NCI-H2107 (cell line): ENCODE measurements at regions not wholly inside any gene's neighbourhood (a gene's known extent, or its start where the extent isn't known, plus 50 kb on each side); places are given as distances from the start of the nearest gene placed in this dataset.

Source experiments
- DNase-seq: peaks from one replicate; lab custom pipeline; 2025; lab: John Stamatoyannopoulos, UW

DNA sequence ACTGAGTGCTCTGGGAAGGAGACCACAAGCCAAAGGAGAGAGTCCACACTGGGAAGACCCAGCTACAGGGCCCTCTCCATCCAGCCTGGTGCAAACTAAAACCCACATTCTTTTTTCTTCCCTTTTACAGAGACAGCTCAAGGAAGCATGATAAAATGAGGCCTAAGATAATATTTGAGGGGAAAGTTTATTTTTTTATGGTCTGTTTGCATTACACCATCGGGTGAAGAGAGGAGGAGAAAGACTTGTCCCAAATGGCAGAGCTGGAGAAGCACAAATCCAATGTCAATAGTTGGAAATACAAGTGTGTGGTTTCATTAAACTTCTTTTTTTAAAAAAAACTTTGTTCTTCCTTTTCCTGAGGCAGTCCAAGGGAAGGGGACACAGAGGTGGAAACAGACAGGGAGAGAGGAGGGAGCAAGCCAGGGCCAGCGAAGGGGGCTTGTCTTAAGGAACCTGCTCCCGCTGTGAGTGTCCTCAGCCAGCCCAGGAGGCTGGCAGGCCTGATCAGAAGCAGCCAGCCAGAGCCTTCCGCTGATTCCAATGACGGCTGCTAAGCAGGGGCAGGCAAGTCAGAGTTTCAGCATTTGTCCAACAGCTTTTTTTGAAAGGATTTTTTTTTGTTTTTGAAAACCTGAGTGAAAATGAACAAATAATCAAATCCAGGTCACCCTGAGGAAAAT is 203.8 kb upstream of the SIX2 start:
- DNase-seq, result no peak

- DNase-seq, result no peak
Observed at GRCh38 chr2:45211636-45212035, 202.4 kb upstream of the SIX2 start.

GRCh38 chr2:45210462-45211195 is 201.4 kb upstream of the SIX2 start:
- DNase-seq, result no peak

- DNase-seq, result no peak
Observed at GRCh38 chr2:45209875-45210274, 200.6 kb upstream of the SIX2 start.

DNA sequence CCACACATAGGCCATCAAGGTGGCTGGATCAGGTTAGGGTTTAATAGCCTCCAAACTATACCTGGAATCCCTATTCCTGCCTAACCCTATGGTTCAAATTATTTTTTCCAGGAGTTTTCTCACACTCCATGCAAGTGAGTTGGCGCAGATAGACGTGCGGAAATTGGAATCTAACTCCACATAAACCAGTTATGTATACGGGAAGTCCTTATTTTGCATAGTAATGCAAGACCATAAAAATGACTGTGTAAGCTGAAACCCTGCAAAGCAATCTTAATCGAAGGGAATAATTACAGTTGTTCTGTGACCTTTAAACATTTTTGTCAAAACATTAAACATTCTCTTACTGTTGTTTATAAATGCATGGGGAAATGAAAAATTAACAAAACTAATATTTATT is 200.1 kb upstream of the SIX2 start:
- no peak for DNase-seq

DNA sequence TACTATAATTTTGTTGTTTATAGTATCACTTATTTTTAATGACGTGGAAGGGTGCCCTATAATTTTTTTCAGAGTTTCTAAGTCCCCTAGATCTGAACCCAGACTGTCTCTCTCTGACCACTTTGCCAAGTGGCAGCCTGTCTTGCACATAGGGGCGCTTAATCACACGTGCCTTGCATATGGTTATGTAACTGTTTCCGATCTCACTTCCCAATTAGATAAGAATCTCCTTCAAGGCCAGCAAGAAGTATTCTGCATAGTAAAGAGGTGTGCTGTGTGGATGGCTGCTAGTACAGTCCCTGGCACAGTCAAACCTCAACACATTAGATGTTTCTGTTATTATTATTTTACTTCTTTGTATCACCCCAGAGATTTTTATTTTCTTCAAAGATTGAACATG is 197.8 kb upstream of the SIX2 start:
- DNase-seq, result no peak

- DNase-seq, result no peak
Observed at GRCh38 chr2:45205985-45206384, 196.7 kb upstream of the SIX2 start.

- no peak for DNase-seq
Observed at GRCh38 chr2:45205480-45205879, 196.2 kb upstream of the SIX2 start.

DNA sequence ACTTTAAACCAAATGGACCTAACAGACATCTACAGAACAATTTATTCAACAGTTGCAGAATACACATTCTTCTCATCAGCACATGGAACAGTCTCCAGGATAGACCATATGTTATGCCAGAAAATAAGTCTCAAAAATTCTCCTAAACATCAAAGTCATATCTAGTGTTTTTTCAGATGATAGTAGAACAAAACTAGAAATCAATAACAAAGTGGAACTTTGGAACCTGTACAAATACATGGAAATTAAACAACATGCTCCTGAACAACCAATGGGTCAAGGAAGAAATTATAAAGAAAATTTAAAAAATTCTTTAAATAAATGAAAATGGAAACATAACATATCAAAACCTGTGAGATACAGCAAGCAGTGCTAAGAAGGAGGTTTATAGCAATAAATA is 194.1 kb upstream of the SIX2 start:
- no peak for DNase-seq

GRCh38 chr2:45199973-45200372 is 190.7 kb upstream of the SIX2 start:
- DNase-seq, result no peak

DNA sequence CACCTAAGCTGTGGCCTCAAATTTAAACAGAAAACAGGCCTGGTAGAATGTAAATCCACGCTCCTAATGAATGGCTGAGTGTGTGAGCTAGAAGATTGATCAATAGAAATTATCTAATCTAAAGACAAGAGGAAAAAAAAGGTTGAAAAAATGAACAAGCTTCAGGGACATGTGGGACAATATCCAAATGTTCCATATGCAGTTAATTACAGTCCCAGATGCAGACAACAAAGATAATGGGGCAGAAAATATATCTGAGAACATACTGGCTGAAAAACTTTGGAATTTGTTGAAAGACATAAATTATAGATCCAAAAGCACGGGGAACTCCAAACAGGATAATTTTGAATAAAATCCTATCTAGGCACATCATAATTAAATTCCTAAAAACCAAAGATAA is 186.7 kb upstream of the SIX2 start:
- DNase-seq, result no peak

GRCh38 chr2:45194596-45194995 is 185.3 kb upstream of the SIX2 start:
- DNase-seq, result no peak

DNA sequence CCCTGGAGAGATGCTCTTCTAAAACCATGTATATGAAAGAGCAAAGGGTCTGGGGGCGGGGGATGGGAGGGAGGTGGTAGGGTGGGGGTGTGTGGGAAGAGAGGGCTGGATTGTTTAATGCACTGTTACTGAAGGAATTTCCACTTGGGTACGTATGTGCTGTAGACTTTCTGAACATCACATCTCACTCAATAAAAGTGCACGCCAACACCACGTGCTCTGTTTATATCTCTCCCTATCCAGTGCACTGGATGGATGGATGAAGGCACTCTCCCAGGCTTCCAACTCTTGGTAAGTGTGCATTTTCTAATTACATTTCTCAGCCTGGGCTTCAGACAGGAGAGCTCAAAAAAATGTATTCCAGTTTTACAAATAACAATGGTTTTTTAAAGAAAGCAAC is 184.3 kb upstream of the SIX2 start:
- DNase-seq, result no peak

GRCh38 chr2:45192991-45193390 is 183.7 kb upstream of the SIX2 start:
- no peak for DNase-seq

DNA sequence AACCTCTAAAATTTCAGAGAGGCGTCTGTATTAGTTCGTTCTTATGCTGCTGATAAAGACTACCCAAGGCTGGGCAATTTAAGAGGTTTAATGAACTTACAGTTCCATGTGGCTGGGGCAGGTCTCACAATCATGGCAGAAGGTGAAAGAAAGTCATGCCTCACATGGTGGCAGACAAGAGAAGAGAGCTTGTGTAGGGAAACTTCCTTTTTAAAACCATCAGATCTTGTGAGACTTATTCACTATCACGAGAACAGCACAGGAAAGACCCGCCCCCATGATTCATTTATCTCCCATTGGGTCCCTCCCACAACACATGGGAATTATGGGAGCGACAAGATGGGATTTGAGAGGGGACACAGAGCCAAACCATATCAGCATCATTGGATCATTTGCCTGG is 183.2 kb upstream of the SIX2 start:
- DNase-seq, result no peak

DNA sequence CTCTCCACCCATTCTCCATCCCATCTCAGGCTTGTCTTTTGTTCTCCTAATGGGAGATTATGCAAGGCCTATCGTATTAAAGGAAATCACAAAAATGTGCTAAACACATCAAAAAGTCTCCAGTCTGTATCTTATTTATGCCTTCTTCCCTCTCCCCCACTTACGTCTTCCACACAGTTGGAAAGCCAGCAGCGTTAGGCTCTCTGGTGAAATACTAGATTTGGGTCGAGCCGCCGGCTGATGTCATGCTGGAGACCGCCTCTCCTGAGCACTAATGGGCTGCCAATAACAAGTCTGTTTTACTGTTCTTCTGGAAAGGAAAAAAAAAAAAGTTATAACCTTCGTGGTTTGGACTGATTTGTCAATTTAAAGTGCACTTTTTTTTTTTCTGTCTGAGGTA is 182.7 kb upstream of the SIX2 start:
- DNase-seq, result no peak

GRCh38 chr2:45191146-45191863 is 182.1 kb upstream of the SIX2 start:
- DNase-seq, result no peak

DNA sequence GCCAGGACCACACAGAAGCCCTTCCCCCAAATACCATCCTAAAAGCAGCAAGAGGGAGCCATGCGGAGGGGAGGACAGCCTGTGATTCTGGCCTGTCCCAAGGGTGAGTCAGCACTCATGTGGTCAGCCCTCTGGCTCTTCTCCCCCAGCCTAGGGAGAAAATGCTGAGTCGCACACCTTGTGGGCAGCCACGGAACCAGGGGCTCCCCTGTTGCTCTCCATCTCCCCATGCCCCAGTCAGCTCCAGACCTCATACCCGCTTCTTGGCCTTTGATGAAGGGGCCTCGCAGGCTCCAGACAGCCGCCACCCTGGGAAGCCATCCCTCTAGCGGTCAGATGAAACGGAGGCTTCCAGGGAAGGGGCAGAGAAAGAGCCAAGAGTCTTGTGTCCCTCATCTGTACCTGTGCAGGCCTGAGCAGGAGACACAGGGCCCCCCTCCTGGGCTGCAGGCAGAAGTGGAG is 181.3 kb upstream of the SIX2 start:
- DNase-seq, result no peak

DNA sequence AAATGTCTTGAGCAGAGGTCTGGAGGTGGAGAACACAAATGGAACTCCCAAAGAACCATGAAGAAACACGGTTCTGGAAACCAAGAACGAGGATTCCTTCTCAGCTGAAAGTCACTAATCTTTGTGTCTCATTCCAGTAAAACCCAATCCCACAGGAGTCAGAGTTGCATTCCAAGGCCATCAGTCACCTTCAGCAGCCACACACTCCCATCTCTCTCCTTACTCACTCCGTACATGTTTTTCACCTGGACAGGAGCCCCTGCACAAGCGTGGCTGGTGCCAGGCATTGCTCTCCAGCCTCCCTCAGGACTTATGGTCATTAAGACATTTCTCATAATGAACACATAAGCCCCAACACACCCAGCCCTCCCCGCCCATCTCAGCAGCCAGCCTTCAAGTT is 175.4 kb upstream of the SIX2 start:
- no peak for DNase-seq

GRCh38 chr2:45182667-45183295 is 173.5 kb upstream of the SIX2 start:
- no peak for DNase-seq

GRCh38 chr2:45180779-45181178 is 171.5 kb upstream of the SIX2 start:
- DNase-seq, result no peak

DNA sequence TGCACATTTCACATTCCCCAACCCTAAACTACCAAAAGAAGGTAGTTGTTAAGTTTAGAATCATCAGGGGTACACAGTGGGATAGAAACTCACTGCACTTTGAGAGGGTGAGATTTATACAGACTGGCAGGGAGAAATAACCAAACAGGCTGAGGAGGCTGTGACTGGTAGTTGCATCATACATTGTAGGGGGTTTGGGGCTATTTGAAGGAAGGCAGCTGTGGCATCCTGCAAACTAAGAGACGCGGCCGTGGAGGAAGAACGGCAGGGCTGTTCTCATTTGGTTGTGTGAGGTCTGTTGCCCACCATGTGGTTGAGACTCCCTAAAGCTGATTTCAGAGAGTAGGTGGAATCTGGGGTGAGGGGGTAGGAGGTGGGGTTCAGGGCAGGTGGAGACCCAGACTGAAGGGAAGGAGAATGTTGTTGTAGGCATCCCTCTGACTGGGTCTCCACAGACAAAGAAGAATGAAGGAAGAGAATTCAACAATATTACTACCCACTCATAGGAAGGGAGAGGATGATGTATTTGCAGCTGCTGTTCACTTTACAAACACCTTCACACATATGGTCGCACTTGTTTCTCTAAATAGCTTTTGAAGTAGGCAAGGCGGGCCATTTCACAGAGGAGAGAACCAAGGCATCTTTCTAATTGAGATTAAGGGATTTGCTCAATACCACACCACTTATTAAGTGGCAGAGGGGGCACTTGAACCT is 170.9 kb upstream of the SIX2 start:
- DNase-seq, result no peak
